RWPE2 (cell line): ENCODE measurements at regions not wholly inside any gene's neighbourhood (a gene's known extent, or its start where the extent isn't known, plus 50 kb on each side); places are given as distances from the start of the nearest gene placed in this dataset.

ENCODE experiments used
- ATAC-seq: fragments of 200-7000 bp; cut with Tn5 transposase; 3 replicates; pipeline ENCODE4 v1.9.1; 2021; ENCODE audit warnings: low read depth
- DNase-seq: peaks from one replicate; pipeline ENCODE4 v3.0.0-alpha.2; 2020; ENCODE audit warnings: low spot score
- H3K27ac ChIP-seq: fragments of 450-650 bp; 2 replicates; pipeline ENCODE4 v1.5.1; 2017; ENCODE audit warnings: mild to moderate bottlenecking; ENCODE audit not compliant: poor library complexity, severe bottlenecking
- H3K27me3 ChIP-seq: fragments of 250-450 bp; sonication (Bioruptor Pico); 2 replicates; pipeline ENCODE4 v1.5.1; 2021; ENCODE audit warnings: mild to moderate bottlenecking, moderate library complexity; ENCODE audit not compliant: insufficient read depth, poor library complexity, severe bottlenecking
- H3K36me3 ChIP-seq: fragments of 250-450 bp; sonication (Bioruptor Pico); 2 replicates; pipeline ENCODE4 v1.5.1; 2020; ENCODE audit warnings: low read depth, mild to moderate bottlenecking, moderate library complexity
- H3K4me1 ChIP-seq: fragments of 250-450 bp; sonication (Bioruptor Pico); 2 replicates; pipeline ENCODE4 v1.5.1; 2021; ENCODE audit warnings: mild to moderate bottlenecking, moderate library complexity; ENCODE audit not compliant: insufficient read depth, poor library complexity, severe bottlenecking
- H3K4me3 ChIP-seq: fragments of 250-450 bp; sonication (Bioruptor Pico); 2 replicates; pipeline ENCODE4 v1.5.1; 2021; ENCODE audit warnings: mild to moderate bottlenecking, moderate library complexity; ENCODE audit not compliant: severe bottlenecking
- H3K9me3 ChIP-seq: fragments of 250-450 bp; sonication (Bioruptor Pico); 2 replicates; pipeline ENCODE4 v1.5.1; 2021; ENCODE audit warnings: mild to moderate bottlenecking, moderate library complexity; ENCODE audit not compliant: severe bottlenecking
- TF ChIP-seq, protein P1 (sequence below): fragments of 450-650 bp; IDR thresholded peaks from one replicate; pipeline ENCODE4 v1.5.1; 2017; ENCODE audit warnings: mild to moderate bottlenecking, moderate library complexity; ENCODE audit not compliant: poor library complexity, severe bottlenecking

DNA sequence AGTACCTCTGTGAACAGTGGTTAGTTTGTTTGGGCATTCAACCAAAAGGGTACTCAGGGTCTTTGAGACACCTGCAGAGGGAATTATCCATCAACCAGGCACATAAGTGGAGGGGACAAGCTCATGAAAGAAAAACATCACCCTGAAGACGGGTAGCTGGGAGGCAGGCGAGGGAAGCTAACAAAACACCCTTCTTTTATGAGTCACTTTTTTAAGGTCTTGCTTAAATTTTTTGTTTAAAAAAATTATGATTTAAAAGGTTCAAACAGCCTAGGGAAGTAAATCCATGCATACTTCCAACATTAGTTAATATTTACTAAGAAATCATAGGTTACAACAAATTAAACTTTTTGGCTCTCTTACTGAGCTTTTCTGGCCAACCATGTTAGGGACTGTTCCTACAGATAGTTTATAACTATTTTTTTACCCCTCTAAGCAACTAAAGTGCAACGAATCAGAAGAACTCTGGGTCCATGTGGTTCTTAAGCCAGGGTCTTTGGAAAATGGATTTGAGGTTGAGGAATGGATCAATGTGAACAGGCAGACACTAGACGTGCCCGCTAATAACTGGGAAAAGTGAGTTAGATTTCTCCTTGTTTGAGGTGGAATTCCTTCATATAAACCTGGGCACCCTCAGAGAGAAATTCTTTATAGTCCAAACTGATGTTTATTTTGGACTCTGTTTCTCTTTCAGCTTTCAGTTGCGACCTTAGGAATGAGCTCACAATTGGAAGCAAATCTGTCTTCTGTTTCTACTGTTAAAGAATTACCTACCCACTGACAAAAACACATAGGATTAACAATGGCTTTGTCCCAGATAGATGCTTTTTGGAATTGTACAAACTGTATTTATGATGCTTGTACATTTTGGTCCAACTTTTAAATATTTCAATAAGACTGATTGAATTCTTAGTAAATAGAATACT is 123.0 kb downstream of the LYPLAL1 start:
- no peak for ATAC-seq
- no peak overlapping the region for H3K4me3 ChIP-seq
- H3K27ac ChIP-seq: no peak overlapping the region
- H3K36me3 ChIP-seq: no peaks in the 10 kb centered on the region
- no peak for DNase-seq
- H3K9me3 ChIP-seq: no peaks in the 10 kb centered on the region
- H3K27me3 ChIP-seq: no peaks in the 10 kb centered on the region
- H3K4me1 ChIP-seq: no peaks in the 10 kb centered on the region
- TF ChIP-seq, protein P1, sequence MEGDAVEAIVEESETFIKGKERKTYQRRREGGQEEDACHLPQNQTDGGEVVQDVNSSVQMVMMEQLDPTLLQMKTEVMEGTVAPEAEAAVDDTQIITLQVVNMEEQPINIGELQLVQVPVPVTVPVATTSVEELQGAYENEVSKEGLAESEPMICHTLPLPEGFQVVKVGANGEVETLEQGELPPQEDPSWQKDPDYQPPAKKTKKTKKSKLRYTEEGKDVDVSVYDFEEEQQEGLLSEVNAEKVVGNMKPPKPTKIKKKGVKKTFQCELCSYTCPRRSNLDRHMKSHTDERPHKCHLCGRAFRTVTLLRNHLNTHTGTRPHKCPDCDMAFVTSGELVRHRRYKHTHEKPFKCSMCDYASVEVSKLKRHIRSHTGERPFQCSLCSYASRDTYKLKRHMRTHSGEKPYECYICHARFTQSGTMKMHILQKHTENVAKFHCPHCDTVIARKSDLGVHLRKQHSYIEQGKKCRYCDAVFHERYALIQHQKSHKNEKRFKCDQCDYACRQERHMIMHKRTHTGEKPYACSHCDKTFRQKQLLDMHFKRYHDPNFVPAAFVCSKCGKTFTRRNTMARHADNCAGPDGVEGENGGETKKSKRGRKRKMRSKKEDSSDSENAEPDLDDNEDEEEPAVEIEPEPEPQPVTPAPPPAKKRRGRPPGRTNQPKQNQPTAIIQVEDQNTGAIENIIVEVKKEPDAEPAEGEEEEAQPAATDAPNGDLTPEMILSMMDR: no peak

GRCh38 chr1:219294251-219294650 is 120.6 kb downstream of the LYPLAL1 start:
- H3K27ac ChIP-seq: no peak overlapping the region
- H3K9me3 ChIP-seq: no peaks in the 10 kb centered on the region
- H3K4me3 ChIP-seq: no peak overlapping the region
- ATAC-seq (no peak), DNase-seq (no peak)
- no peaks in the 10 kb centered on the region for H3K4me1 ChIP-seq
- no peaks in the 10 kb centered on the region for H3K27me3 ChIP-seq
- TF ChIP-seq, protein P1: no peak
- no peaks in the 10 kb centered on the region for H3K36me3 ChIP-seq

- Histone ChIP-seq H3K9me3 (no peaks in the 10 kb centered on the region), H3K4me3 (no peak overlapping the region), H3K4me1 (no peaks in the 10 kb centered on the region), H3K36me3 (no peaks in the 10 kb centered on the region), H3K27ac (no peak overlapping the region), H3K27me3 (no peaks in the 10 kb centered on the region)
- no peak for ATAC-seq
- DNase-seq: no peak
- TF ChIP-seq, protein P1: no peak
Measured at GRCh38 chr1:219293410-219293809, 119.7 kb downstream of the LYPLAL1 start.

DNA sequence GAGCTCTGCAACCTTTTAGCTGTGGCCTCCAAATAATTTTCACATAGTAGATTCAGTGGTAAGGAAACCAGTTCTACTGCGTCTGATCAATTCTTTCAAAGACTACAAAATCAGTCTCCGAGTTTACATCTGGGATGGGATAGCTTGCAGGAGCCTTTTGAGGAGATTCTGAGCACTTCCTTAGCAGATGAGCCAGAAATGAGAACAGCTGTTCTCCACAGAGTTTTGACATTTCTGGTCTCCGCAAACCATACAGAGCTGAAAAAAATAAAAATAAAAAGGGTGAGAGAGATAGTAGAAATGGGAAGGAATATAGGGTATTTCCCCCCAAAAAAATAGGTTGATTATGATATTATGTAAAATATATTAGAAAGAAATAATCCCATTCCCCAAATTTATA is 119.3 kb downstream of the LYPLAL1 start:
- no peak overlapping the region for H3K27ac ChIP-seq
- TF ChIP-seq, protein P1: no peak
- H3K4me1 ChIP-seq: no peaks in the 10 kb centered on the region
- DNase-seq: no peak
- H3K36me3 ChIP-seq: no peaks in the 10 kb centered on the region
- no peak for ATAC-seq
- no peak overlapping the region for H3K4me3 ChIP-seq
- H3K9me3 ChIP-seq: no peaks in the 10 kb centered on the region
- H3K27me3 ChIP-seq: no peaks in the 10 kb centered on the region

- no peaks in the 10 kb centered on the region for H3K36me3 ChIP-seq
- no peaks in the 10 kb centered on the region for H3K4me1 ChIP-seq
- no peak overlapping the region for H3K27ac ChIP-seq
- no peak for ATAC-seq
- no peaks in the 10 kb centered on the region for H3K9me3 ChIP-seq
- no peak for DNase-seq
- no peak overlapping the region for H3K4me3 ChIP-seq
- no peaks in the 10 kb centered on the region for H3K27me3 ChIP-seq
- TF ChIP-seq, protein P1: no peak
Measured at GRCh38 chr1:219292341-219292740, 118.7 kb downstream of the LYPLAL1 start.
